HG03097 (cell line): ENCODE measurements at regions not wholly inside any gene's neighbourhood (a gene's known extent, or its start where the extent isn't known, plus 50 kb on each side); places are given as distances from the start of the nearest gene placed in this dataset.
"Not testable (repeated sequence)": the region's sequence is repeated elsewhere in the genome, so short reads cannot be mapped to it uniquely, and the experiment has no call there.

Experiments used
- ATAC-seq: cut with Tn5 transposase; IDR thresholded peaks from one replicate; pipeline ENCODE4 v1.9.1; 2021; ENCODE audit not compliant: unreplicated experiment, low FRiP score

DNA sequence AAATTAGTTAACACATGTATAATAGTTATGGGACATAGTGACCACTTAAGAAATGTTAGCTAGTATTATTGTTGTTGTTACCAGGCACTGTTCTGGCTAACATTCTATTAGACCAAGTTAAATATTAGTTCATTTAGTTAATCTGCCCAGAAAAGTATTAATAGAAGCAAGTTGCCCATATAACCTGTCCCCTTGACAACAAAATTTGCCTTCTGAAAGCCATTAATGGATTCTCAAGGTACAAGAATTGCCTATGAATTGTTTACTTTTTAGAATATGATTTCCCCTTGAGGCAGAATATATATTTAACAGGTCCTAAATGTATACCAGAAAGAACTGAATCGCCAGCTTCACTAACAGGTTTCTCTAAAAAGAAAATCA lies 167.3 kb upstream of the TMCC3 start:
- ATAC-seq = no peak

DNA sequence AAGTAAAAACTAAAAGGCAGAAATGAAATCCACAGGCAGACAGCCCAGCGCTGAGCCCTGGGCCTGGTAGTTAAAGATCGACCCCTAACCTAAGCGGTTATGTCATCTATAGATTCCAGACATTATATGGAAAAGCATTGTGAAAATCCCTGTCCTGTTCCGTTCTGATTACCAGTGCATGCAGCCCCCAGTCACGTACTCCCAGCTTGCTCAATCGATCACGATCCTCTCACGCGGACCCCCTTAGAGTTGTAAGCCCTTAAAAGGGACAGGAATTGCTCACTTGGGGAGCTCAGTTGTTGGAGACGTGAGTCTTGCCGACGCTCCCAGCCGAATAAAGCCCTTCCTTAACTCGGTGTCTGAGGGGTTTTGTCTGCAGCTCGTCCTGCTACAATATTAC lies 166.8 kb upstream of the TMCC3 start:
- ATAC-seq = not testable (repeated sequence)

DNA sequence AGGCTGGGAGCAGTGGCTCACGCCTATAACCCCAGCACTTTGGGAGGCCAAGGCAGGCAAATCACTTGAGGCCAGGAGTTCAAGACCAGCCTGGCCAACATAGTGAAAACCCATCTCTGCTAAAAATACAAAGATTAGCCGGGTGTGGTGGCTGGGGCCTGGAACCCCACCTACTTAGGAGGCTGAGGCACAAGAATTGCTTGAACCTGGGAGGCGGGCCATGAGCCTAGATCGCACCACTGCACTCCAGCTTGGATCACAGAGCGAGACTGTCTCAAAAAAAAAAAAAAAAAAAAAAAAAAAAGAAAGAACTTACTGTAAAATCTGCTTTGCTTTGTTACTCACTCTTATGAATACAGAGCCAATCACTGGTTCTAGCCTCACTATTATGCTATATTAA lies 166.4 kb upstream of the TMCC3 start:
- ATAC-seq = not testable (repeated sequence)

DNA sequence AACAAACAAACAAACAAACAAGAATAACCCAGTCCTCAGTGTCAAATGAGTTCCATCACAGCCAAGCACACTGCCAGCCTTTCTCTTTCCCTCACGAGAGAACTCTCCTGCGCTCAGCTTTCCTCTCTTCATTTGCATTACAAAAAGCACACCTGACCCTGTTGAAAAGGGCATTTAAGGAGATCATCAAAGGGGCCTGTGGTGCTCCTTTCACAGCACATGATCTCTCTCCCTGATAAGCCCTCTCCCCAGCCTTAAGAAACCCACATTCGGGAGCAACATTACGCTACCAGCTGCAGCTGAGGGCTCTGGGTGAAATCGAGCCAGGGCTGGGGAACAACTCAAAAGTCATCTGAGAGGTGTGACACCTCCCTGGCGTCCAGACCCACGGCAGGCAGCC lies 165.6 kb upstream of the TMCC3 start:
- ATAC-seq = no peak

DNA sequence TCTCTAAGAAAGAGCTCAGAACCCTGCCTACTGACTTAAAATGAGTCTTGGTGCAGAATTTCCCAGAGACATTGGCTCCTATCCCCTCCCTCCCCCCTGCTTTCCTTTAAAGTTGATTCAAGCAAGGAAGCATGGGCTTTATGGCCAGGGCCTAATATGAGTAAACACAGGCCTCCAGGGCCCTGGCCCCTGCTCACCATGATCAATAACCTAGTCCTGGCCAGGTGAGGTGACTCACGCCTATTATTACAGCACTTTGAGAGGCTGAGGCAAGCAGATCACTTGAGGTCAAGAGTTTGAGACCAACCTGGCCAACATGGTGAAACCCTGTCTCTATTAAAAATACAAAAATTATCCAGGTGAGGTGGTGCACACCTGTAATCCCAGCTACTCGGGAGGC lies 165.1 kb upstream of the TMCC3 start:
- no peak for ATAC-seq

DNA sequence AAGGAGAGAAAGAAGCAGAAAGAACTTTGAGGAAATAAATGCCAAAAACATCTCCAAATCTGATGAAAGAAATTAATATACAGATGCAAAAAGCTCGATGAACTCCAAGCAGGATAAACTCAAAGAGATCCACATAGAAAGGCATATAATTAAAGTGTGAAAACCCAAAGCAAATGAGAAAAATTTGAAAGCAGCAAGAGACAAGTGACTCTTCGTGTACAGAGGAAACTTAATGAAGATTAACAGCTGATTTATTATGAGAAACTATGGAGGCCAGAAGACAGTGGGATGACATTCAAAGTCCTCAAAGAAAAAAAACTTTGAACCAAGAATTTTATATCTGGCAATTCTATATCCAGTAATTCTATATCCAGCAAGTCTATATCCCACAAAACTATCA lies 163.0 kb upstream of the TMCC3 start:
- ATAC-seq = no peak

DNA sequence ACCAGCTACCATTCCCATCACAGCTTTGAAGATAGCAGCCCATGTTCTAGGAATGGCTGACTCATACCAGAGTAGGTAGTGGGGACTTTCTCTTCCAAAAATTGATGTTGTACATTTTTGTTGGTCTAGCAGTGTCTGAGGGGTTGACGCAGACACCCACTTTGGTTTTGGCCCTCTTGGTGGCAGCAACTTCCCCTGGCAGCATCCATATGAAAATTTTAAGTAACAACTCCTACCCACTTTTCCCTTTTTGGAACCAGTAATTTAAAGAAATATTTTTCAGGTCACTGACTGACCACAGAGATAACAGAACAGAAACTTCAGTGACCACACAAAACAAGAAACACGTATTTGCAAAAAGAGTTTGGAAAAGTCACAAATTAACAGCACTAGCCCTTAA lies 162.0 kb upstream of the TMCC3 start:
- no peak for ATAC-seq

DNA sequence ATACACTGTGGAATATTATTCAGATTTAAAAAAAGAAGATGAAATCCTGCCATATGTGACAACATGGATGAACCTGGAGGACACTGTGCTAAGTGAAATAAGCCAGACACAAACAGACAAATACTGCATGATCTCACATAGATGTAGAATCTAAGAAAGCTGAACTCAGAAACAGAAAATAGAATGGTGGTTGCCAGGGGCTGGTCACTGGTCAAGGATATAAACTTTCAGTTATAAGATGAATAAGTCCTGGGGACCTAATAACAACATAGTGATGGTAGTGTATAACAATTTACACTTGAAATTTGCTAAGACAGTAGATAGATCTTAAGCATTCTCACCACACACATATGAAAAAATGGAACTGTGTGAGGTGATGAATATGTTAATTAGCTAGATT lies 161.3 kb upstream of the TMCC3 start:
- no peak for ATAC-seq

DNA sequence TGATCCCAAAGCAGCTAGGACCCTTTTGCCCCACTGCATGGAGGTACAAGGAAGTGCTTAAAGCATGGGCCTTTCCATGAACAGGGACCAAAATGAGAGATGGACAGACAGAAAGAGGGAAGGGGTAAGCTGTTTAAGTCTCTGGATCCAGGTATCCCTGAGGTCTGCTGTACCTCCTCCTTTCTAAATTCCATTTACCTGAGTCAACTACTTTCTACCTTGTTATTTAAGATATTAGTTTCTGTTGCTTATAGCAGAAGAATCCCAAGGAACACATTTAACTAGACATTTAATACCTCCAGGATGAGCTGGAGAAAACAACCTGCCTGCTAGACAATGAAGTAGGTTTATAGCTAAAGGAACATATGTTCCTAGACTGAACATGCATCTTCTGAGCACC lies 157.6 kb upstream of the TMCC3 start:
- no peak for ATAC-seq

DNA sequence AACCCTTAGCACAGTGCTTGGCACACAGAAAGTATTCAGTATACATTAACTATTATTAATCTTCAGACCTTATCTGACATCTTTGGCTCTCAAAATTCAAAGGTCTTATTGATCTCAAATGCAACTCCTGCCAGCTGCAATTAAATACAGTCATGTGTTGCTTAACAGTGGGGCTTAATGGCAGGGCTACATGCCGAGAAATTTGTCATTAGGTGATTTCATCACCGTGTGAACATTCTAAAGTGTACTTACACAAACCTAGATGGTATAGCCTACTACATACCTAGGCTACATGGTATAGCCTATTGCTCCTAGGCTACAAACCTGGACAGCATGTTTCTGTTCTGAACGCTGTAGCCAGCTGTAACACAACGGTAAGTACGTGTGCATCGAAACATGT lies 156.3 kb upstream of the TMCC3 start:
- ATAC-seq = no peak

DNA sequence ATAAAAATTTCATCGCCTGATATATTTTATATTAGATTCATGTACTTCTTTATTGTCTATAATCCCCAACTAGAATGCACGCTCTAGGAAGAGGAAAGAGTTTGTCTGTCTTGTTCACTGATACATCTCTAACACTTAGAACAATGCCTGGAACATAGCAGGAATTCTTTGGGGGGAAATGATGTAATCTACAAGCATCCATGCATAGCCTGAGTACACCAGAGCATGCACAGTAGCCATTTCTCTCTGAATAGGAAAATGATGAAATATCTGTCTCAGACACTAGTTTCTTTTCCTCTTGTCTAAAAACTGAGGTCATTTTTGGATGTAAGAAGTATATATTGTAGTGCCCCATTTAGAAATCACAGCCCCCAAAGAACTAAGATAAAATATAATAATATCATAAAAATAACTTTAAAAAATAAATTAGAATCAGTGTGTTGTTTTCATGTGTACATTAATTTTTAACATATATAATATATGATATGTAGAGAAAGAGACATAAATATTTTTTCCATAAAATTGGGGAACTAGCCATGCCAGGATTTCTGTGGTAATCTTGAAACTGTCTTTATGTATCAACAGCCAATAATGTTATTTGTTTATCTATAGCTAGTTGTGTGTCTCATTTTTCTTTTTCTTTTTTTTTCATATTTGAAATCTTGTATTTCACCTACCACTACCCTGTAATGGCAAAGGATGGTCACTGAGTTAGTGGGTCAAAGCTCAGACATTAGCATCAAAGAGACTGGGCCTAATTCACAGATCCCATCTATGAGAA lies 155.6 kb upstream of the TMCC3 start:
- ATAC-seq = no peak

DNA sequence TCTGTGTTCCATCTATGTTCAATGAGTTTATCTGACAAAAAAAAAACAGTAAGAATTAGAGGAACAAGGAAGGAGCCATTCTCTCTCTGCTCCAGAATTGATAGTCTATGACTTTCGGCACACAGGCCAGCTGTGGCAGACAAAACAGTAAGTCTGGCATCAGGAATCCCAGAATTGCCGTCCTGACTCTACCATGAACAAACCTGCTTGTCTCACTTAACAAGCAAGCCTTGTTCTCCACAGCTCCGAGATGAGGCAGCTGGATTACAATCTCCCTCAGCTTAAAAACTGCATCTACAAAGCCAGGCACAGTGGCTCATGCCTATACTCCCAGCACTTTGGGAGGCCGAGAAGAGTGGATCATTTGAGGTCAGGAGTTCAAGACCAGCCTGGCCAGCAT lies 153.6 kb upstream of the TMCC3 start:
- no peak for ATAC-seq

DNA sequence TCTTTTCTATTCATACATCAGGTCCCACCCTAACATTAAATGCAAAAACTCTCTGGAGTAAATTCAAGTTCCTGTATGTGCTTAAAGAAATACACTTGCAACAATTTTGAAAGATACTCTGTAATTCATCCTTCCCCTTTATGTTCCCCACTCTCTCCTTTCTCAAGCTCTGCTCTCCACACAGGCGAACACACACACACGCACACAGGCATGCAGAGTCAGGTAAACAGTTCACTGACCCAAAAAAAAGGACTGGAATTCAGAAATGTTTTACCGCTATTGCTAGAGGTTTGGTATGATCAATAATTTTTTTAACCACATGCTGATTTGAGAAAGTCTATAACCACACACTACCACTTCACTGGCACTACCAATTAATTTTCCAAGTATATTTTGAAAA lies 152.4 kb upstream of the TMCC3 start:
- no peak for ATAC-seq

DNA sequence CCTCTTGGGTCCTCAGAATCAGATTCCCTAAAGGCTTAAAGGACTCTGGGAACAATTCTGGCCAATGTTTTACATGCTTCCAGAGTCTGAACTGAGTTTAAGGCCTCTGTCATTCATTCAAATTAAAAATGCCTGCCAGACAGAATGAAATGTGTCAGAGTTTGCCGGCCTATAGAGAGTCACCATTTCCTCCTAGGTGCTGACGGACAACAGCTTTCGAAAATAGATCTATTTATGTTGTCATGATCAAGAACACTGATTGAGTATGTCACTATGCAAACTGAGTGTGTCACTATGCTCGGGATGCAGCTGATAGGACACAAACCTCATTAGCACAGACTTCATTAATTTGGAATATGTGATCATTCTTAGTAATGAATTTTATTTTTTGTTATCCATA lies 151.4 kb upstream of the TMCC3 start:
- no peak for ATAC-seq

DNA sequence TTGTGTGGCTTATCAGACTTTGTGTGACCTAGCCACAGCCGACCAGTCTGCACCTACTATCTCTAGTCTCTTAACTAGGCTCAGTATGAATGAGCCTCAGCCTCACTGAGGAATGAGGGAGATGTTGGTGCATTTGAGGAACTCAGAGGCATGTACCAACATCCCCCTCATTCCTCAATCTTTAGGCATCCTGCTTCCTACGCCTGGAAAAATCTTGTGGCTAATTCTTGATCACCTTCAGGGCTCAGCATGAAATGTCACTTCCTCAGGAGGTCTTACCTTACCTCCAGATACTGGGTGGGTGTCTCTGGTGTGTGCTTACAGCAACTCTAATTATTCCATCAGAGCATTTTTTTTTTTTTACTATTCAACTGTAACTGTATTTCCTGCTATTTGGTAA lies 148.8 kb upstream of the TMCC3 start:
- ATAC-seq = no peak

DNA sequence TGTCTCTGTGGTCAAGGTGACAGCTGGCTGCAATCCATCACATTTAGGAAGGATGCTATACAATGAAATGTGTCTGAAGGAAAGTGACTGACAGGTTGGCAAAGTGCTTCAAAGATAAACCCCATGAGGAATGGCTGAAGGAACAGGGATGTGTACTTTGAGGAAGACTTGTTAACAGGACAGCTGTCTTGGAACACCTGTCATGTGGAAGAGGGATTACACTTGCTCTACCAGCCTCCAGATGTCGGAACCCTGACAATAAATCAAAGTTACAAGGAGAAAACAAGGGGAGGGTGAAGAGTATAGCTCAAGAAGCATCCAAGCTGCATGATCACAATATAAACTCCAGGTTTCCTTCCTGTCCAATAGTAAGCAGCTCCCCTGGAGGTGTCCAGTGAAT lies 147.8 kb upstream of the TMCC3 start:
- ATAC-seq = no peak

DNA sequence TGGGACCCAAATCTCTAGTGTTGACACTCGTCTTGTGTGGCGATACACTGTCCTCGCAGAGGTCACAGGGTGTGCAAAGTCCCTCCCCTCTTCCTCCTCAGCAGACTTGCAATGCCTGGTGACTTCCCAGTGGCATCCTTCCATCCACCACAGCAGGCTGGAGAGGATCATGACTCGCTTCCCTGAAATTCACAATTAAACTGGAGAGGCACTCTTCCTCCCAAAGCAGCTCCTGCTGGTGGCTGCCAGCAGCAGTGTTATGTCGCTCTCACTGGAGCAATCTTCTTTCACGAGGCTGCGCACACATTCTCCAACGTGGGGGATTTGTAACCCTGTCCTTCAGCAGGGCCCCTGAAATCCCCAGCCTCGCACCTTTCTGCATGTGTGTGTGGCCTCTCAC lies 145.2 kb upstream of the TMCC3 start:
- ATAC-seq = no peak

DNA sequence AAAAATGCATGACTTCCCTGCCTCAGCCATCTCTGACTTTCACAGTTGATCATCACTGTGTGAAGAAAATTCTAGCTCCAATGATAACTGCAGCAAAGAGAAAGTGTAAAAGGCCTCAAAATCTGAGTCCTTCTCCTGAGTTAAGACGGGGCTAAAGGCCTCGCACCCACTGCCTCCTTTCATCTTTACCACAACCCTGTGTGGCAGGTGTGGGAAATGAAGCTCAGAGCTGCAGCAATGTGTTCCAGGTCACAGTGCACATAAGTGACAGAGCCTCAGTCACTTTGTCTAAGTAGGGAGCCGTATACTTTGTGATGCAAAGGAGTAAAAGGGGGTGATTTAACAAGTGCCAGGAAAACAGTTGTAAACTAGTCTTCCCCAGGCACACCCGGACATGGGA lies 144.7 kb upstream of the TMCC3 start:
- ATAC-seq = no peak

DNA sequence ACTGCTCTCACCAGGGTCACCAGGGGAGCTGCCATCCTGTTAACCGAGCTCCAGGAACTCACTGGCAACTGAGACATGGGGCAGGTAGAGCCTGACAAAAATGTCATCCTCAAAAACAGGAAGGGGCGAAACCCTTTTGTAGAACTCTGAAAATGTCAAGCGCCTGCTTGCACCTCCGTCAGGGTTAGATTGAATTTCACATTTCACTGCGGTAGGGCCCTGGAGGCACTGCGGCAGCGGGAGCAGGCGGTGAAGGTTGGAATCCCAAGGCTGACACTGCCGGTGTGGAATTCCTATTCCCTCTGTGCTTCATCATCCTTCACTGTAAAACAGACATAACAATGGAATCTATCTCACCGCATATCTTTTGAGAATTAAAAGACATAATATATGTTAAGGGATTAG lies 142.8 kb upstream of the TMCC3 start:
- ATAC-seq = no peak

DNA sequence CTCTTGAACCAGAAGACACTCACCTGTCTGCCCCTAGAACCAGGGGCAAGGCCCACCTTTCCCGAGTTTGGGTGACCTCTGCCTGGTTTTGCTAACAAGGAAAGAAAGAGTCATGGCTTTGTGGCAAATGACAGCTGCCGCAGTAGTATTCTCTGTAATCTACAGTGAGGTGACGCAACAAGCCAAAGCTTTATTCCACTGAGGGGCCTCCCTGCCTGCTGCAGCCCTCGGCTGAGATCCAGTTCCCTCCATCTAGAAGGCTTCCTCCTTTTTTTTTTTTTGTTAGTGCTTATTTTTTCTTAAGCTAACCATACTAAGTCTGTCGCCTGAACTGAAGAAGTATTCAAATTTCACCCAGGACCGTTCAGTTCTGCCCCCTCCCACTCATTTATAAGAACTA lies 142.3 kb upstream of the TMCC3 start:
- no peak for ATAC-seq

DNA sequence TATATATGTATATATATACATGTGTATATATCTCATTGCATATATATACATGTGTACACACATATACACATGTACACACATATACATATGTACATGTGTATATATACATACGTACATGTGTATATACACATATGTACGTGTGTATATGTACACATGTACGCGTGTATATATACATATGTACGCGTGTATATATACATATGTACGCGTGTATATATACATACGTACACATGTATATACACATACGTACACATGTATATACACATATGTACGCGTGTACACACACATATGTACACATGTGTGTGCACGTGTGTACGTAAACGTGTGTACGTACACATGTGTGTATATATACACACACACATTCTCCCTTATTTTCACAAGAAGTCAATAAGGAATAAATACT lies 141.6 kb upstream of the TMCC3 start:
- ATAC-seq = no peak

DNA sequence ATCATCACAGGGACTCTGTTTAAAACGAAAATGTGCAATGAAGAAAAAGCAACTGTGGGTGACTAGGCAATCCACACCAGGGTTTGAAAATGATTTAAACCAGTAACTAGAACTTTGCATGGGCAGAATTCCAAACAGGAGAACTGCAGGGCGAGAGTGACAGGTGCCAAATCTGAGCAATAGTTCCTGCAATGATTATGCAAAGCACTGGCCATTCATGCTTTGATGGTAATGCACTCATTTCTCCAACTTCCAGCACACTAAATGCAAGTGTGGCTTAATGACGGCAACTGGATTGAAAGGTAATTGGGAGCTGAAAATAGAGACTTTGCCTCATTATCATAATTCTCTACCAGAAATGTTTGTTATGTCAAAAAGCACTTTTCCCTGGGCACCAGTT lies 140.5 kb upstream of the TMCC3 start:
- no peak for ATAC-seq

DNA sequence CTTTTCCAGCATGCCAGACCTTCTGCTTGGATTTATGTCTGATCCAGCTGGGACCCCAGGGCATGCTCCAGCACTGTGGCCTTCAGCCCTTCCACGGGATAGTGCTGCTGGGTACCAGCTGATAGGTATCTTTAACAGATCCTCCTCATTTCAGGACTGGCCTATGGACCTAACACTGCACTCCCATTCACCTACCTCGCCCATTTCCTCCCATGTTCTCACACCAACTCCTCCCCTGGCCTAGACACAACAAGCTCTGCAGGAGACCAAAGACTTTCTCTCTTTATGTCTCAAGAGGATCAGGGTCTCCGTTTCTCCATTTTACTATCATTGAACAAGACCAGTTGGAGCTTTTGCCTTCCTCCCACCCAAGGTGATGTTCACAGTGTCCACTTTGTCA lies 140.0 kb upstream of the TMCC3 start:
- no peak for ATAC-seq
